DMS53 treated with DMSO at 0.1 percent for 48 hours (cell line): ENCODE measurements at regions not wholly inside any gene's neighbourhood (a gene's known extent, or its start where the extent isn't known, plus 50 kb on each side); places are given as distances from the start of the nearest gene placed in this dataset.
A peak's percentile ranks its signal among the peaks of the same experiment; 100 is the strongest.

Experiments
- DNase-seq: peaks from one replicate; lab custom pipeline; 2025; ENCODE audit not compliant: unreplicated experiment; lab: John Stamatoyannopoulos, UW

DNA sequence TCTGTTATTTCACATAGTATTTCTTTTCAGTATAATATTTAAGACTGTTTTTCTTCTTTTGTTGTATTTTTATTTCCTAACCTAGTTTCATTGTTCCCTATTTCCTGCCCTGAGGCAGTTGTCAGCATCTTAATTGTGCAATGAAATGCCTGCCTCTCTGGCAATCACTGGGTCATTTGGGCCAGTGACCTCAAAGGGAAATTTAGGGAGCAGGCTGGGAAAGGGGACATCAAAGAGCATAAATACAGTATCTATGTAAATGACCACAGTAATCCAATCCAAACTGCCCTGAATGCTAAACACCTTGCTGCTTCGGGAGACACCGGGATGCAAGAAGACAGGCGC is 147.8 kb downstream of the TLR5 start:
- DNase-seq: no peak

DNA sequence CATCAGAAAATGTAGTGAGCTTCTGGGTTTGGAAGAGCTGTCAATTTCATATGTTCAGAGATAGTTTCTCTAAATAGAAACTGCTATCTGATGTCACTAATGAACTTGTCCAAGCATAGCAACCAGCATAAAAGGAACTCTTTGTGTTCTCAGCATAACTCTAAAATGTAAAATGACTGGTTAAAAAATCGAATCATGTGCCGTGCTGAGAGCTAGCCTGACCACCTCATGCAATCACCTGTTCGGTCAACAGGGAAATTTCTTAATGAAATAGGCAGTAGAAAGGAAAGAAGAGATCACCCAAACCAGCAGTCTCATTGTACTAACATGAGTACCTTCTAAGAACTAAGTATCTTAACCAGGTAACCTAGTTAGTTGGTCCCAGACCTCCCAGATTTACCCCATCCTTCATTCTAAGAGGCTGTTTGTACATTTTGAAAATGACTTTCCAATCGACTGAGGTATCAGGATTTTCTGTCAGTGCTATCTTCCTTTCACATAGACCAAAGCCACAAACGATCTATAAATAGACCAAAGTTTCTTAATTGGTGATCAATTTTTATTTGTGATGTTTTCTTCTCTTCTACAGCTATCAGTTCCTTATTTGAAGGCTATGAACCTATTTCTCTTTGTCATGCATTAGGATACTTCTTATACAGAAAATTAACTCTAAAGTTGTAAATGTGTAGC is 147.3 kb downstream of the TLR5 start:
- no peak for DNase-seq

DNA sequence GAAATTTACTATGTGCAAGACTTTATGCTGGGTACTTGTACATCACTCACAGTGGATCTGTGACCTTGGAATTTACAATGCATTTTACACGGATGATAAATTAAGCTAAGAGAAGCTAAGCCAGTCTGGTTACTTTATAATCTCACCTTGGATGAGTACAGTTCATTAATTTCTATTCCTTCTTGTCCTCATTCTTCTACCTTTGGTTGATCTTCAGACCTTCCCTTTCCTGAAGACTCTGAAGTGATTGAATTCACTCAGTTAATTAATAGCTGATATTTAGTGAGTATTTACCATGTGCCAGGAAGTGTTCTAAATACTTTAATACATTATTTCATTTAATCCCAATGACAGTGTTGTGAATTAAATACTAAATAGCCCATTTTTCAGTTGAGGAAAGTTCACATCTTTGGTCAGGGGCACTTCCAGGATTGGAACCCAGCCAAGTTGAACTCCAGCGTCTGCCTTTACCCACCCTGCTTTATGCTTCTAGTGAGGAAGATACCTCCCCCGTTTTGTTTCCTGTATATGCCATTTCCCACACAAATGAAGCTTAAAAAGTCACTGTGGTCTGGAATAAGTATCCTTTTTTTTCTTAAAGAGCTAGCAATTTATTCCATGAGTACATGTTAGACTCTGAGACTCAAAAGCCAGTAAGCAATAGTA is 146.6 kb downstream of the TLR5 start:
- DNase-seq: no peak

DNA sequence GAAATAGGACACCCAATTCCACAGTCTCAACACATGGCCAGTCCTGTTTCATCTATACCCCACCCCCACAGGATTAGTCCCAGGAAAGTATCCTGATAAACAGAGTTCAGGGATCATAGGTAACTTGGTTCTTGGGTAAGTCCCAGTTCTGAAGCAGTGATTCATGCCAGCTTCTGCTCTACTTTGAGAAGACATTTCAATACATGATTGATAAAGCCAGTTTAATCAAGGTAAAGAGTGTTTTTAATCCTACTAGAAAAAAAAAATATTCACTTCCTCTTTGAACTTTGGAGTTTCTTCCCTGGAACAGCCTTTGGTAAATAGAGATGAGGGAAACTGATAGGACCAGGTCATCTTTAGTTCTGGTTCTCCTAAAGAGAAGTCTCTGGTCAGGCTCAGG is 142.4 kb downstream of the TLR5 start:
- no peak for DNase-seq

DNA sequence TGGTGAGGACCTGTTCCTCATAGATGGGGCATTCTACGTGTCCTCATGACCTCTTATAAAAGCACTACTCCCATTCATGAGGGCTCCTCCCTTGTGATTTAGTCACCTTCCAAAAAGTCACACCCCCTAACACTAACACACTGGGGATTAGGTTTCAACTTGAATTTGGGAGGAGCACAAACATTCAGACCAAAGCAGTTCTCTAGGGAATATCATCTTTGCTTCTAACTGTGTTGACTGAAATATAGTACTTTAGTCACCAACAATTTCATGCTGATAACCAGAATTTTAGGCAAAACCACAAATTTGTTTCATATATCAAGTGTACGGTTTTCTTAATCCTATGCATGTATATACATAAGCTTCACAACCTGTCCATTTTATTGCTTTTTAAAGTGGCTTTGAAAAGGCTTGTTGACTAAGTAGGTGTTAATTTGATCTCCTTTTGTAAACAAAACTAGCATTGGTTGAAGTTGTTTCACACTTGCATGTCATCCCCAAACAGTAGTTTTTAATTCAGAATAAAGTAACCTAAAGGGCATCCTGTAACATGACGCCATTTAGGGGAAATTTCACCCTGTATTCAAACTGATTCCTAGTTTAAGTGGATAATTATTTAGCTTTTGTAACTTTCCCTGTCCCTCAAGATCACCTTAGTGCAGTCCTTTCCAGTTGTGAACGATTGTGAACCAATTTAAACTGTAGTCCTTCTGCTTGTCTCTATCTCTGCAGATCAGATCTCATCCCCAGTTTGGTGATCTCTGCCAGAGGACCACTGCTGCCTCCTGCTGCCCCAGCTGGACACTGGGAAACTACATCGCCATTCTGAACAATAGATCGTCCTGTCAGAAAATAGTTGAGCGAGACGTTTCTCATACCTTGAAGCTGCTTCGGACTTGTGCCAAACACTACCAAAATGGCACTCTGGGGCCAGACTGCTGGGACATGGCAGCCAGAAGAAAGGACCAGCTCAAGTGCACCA is 141.1 kb downstream of the TLR5 start:
- peak; percentile 23 for DNase-seq

DNA sequence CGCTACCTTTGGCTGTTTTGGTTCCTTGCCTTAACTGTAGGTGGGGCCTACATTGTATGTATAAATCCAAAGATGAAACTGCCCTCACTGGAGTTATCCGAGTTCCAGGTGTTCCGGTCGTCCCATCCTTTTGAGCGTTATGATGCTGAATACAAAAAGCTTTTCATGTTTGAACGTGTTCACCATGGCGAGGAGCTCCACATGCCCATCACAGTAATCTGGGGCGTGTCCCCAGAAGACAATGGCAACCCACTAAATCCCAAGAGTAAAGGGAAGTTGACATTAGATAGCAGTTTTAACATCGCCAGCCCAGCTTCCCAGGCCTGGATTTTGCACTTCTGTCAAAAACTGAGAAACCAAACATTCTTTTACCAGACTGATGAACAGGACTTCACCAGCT is 139.5 kb downstream of the TLR5 start:
- DNase-seq: no peak

DNA sequence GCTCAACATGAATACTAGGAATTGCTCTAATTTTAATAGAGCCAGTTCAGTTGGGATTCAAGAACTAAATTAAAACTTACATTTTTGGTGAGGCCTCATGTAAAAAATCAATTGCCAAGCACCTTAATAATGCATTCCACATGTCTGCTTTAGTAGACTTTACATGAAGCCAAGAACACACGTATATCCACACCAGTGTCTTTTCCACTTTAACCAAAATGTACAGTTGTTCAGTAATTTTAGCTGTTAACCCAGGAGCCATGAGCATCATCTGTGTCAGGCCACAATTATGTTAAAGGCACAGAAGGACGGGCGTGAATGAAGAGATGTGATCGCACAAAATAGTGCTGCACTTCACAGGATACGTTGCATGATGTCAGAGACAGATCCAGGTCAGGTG is 136.7 kb downstream of the TLR5 start:
- no peak for DNase-seq

DNA sequence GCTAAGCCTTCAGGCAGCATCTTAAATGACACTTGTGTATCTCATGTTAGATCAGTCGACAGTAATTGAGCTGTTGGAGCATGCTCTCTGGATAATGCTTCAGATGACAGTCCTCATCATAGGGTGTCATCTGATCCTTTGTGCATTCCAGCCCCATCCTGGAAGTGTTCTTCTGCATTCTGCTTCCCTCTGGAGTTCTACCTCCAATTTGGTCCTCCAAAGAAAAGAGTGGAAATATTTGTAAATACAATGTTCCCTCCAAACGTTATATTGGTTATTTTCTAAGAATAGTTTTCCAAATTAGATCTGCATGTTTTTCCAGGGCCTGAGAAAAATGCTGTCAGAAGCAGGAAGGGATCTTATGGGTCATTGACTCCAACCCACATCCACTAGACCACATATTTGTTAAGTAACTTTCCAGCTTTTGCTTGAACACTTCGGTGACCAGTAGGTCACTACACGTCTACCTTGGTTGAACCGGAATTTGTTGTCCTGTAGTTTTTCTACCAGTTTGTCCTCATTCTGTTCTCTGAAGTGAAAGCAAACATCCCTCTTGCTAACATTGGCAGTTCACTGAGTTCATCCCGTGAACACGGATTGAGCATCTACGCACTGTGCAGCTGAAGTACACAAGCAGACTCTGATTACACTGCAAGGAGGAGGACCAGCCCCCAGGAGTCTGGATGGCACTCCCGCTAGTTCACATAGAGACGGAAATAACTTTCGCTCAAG is 136.0 kb downstream of the TLR5 start:
- no peak for DNase-seq

DNA sequence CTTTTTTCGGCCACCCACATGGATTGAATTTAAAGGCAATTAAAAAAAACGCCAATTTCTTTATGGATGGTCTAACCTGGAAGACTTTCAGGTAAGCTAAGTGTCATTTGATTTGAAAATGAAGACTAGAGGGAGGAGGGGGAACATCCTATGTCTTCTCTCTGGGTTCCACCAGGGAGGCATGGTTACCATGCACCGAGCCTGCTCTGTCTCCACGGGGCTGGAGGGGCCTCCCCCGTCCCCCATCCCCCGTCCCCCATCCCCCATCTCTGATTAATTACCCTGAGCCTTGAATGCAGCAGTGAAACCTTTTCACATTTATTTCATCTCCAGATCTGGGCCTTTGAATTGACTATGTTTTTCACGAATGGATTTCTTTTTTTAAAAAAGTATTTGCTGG is 135.1 kb downstream of the TLR5 start:
- DNase-seq: no peak

DNA sequence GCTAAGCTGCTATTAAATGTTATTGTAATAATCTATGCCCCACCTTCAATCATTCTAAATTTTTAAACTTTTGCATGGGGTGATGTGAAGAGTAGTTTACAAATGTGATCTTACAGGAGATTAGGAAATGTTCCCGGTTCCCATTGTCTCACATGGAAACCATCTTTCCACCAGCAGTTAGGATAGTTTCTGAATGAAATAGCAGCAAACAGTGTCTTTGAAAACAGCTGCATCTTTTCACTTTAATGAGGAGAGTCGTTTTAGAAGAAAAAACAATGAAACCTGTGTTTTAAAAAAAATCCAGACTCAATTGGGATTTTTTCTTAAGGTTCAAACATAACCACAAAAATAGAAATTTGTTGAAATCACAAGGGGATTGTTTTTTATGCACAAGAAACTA is 134.2 kb downstream of the TLR5 start:
- no peak for DNase-seq

DNA sequence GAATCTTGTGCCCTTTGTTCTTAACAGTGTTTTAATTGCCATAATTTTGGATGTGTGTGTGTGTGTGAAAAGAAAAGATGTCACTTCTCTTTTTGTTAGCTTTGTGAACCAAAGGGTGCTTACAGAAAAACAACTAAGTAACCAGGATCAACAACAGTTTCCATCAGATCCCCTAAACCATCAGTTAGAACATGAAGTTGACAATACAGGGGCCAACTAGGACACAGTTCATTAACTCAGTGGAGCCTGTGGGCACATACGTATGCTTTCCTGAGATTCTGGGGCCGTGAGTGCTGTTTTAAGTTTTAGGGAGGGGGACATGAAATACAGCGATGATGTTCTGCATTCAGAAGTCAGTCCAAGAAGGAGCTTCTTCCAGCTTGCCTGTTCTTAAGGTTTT is 133.6 kb downstream of the TLR5 start:
- no peak for DNase-seq

DNA sequence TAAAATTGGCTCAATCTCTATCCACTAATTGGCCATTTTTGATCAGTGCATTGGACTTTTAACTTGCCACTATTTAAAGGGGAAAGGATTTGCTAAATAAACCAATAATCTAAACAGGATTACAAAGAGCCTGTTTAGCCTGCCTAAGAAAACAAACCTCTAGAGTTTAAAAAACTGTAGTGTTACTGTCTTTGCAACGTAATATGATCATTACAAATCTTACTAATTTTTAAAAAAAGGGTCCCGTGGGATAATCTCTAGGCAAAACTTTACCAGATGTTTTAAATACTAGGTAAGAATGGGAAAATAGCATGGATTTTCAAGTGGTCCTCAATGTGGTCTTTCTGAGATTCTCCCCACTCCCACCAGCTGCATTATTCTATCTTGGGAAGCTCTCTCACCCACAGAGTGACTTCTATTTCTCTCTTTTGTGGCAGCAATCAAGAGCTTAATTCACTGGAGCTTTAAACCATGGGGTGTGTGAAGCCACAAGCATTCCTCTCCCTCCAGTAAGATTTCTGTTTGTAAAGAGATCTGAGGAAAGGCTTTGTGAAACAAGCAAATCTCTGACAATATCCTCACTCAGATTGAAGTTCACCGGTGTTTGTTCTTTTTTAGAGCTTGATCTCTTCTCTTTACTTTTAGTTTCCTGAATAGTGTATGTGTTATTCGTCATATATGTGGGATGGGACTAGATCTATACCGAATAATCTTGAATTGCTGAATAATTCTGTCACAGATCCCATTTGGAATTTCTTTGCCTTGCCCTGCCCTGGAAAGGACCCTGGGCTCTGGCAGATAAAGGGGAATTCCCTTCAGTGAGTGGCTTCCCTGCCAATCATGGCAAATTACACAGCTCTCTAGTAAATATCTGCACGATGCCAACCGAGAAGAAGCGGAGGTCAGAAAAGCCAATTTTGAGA is 132.2 kb downstream of the TLR5 start:
- no peak for DNase-seq

DNA sequence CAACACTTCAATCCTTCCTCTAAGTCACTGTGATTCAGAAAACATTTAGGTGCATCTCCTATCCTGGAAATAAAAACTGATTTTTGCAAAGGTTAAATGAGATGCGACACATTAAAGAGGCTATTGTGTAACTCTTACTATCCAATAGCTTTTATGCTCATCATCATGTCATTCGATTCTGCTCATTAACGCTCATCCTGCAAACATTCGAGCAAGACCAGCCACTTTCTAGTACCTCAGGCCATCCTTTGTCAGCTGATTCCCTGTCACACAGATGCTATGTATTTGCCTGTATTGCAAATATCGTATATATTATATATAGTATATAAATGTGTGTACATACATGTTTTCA is 131.6 kb downstream of the TLR5 start:
- DNase-seq: no peak

DNA sequence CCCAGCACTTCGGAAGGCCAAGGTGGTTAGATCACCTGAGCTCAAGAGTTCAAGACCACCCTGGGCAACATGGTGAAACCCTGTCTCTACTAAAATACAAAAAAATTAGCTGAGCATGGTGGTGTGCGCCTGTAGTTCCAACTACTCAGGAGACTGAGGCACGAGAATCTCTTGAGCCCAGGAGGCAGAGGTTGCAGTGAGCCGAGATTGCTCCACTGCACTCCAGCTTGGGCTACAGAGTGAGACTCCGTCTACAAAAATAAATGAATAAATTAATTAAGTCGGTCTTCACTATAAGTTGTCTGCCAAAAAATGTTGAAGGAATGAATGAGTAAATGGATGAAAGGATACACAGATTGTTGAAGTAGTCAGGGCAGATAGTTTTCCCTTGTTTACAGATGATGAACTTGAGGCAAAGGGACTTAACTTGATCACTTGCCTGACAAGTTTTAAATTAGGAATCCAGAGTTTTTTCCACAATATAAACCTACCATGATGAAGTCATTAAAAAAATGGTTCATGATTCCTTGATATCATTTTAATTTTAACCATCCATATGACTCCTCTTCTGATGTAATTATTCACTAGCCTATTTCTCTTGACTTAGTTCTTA is 130.8 kb downstream of the TLR5 start:
- DNase-seq: no peak

DNA sequence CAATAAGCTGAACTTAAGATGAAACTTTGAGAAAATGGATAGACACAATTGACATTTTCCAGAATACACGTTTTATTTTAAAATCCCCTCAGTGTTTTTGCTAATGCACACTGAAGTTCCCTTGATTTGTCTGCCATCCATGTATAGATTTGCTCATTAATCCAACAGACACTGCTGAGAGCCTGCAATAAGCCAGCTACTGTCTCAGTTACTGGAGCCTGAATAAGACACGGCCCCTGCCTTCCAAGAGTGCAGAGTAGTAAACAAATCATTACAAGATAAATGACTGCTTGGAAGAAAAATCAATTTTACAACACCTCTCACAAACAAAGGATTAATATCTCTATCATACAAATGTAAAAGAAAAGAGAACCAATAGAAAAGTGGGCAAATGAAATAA is 130.1 kb downstream of the TLR5 start:
- DNase-seq: no peak

DNA sequence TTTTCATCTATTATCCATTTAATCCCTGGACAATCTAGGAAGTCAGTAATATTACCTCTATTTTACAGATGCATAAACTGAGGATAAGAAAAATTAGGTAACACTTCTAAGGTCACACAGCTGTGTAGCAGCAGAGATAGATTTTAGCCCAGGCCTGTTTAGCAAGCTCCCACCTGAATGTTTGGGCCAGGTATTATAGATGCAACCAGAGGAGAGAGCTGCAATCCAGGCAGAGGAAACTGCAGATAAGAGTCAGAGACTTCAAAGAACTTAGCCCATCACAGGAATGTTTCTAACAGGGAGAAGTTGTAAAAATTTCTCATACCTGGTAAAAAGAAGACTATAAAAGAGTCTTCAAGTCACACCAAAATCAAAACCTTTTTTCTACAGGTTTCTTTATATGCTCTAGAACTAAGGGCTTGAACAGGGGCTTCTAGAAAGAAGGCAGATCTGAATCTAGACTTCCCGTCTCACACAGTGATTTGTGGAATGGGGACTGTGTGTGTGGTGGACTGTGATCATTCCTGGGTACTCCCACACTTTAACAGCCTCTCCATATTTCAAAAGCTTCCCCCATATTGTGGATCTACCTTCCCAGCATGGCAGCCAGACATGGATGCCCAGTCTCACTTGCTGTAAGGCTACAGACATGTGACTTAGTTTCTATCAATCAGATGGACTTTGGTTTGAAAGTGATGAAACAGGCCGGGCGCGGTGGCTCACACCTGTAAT is 128.7 kb downstream of the TLR5 start:
- DNase-seq: no peak

DNA sequence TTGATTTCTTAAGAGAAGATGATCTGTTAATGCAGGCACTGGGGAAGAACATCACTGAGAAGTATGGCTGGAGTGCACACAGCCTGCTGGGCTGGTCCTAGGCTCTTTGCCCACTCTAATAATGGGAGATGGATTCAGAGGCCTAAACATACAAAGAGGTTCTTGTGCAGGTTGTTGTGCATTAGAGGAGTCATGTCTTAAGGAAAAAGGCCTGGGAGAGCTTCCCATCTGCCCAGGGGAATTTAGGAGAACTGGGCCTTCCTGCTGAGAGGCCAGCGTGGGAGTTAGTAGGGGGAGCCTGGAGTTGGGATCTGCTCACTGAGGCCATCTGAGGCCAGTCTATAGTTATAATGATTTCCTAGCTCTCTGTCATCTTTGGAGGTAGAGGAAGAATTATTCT is 126.7 kb downstream of the TLR5 start:
- DNase-seq: no peak

DNA sequence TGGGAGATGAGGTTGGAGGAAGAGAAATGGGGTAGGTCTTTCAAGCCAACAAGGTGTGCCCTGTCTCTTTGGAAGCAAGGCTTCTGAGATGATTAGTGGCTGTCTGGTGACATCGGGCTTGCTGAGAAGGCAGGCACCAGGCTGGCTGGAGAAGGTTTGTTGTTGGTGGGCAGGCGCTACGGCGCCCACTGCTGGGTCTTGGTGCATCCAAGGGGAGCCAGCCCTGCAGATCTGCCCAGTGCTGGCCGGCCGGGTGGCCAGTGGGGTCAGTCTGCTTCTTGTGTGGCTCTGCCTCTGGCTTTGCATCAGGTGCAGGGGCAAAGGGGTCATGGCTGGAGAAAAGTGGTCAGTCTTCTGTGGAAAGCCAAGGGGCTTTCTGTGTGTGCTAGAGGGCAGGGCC is 126.2 kb downstream of the TLR5 start:
- no peak for DNase-seq

DNA sequence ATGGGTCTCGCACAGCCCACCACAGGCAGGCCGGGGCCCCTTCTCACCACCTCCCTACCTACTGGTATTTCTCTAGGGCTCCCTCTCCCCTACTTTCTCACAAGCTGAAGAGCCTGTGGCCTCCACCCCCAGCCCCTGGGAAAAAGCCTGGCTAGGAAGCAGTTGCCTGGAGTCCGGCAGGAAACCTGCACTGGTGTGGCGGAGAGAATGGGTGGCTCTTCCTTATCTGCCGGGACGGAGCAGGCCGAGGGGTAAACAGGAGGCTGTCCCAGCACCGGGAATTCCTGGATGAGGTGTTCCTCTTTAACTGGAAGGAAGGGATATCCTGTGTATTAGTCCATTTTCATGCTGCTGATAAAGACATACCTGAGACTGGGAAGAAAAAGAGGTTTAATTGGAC is 125.8 kb downstream of the TLR5 start:
- no peak for DNase-seq
